ENCODE measurements at regions not wholly inside any gene's neighbourhood (a gene's known extent, or its start where the extent isn't known, plus 50 kb on each side); places are given as distances from the start of the nearest gene placed in this dataset.

GRCh38 chr18:66949419-66949818 is 345.5 kb upstream of the CDH19 start:
- no peak for TF ChIP-seq RELA (CRISPR knock-in tag; IDR thresholded peaks at IDR 0.05; ENCODE audit: borderline replicate concordance)
- no peak for TF ChIP-seq STAT6 (CRISPR knock-in tag; conservative IDR thresholded peaks at IDR 0.05; ENCODE audit: low read depth)
- TF ChIP-seq ZNF138 (CRISPR knock-in tag; conservative IDR thresholded peaks at IDR 0.05), result no peak
- TF ChIP-seq FOXJ3 (CRISPR knock-in tag; IDR thresholded peaks at IDR 0.05; ENCODE audit: borderline replicate concordance), result no peak
- no peak for TF ChIP-seq AFF4 (CRISPR knock-in tag; IDR thresholded peaks at IDR 0.05; ENCODE audit: borderline replicate concordance)
- ATAC-seq (no peak), DNase-seq (ENCODE audit: low spot score) (no peak)
- CTCF ChIA-PET, result no interaction called here
- no peak overlapping the region for H3K4me3 Mint-ChIP-seq
- no peaks in the 10 kb centered on the region for H3K4me1 Mint-ChIP-seq
- POLR2A ChIA-PET, result no interaction called here
- no peak overlapping the region for H3K27ac Mint-ChIP-seq
- peaks cover 32% of the 10 kb centered on the region for H3K9me3 Mint-ChIP-seq
- H3K36me3 Mint-ChIP-seq, result peaks cover 12% of the 10 kb centered on the region
- H3K27me3 Mint-ChIP-seq (ENCODE audit: low read depth), result no peaks in the 10 kb centered on the region

DNA sequence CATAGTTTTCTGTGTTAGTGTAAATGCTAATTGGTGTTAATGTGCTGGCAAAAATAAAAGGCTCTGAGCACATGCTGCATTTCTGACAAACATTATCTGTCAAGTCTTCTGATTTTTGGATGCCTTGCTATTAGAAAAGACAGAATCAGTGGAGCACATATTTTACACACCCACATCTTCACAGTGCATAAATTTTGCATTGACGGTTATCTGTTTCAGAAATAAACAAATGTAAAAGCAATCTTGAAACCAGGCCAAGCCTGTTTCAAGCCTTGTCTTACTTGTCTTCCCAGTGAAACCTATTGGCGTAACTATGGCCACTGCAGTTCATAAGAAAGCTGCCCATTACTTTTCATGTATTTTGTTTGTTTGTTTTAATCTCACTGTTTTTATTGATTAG is 333.7 kb upstream of the CDH19 start:
- no peak overlapping the region for H3K27ac Mint-ChIP-seq
- H3K36me3 Mint-ChIP-seq, result peaks cover 19% of the 10 kb centered on the region
- no peaks in the 10 kb centered on the region; the same call in 1 of the 2 replicates for H3K27me3 Mint-ChIP-seq (ENCODE audit: low read depth)
- no peak for ATAC-seq
- POLR2A ChIA-PET, result no interaction called here
- no peak overlapping the region for H3K4me3 Mint-ChIP-seq
- H3K4me1 Mint-ChIP-seq, result no peaks in the 10 kb centered on the region
- H3K9me3 Mint-ChIP-seq, result peaks cover 16% of the 10 kb centered on the region
- CTCF ChIA-PET, result no interaction called here
- no peak for DNase-seq (ENCODE audit: low spot score)
- TF ChIP-seq HMGXB4 (CRISPR knock-in tag; IDR thresholded peaks at IDR 0.05), result no peak
- TF ChIP-seq SMAD4 (CRISPR knock-in tag; IDR thresholded peaks at IDR 0.05), result no peak
- TF ChIP-seq CTCF (IDR thresholded peaks at IDR 0.05), result no peak
- TF ChIP-seq, protein P1, sequence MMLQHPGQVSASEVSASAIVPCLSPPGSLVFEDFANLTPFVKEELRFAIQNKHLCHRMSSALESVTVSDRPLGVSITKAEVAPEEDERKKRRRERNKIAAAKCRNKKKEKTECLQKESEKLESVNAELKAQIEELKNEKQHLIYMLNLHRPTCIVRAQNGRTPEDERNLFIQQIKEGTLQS (CRISPR knock-in tag; conservative IDR thresholded peaks at IDR 0.05), result no peak
- no peak for TF ChIP-seq ZNF425 (CRISPR knock-in tag; conservative IDR thresholded peaks at IDR 0.05)
- TF ChIP-seq OVOL2 (CRISPR knock-in tag; IDR thresholded peaks at IDR 0.05; ENCODE audit: borderline replicate concordance), result no peak
- TF ChIP-seq GABPB1 (CRISPR knock-in tag; IDR thresholded peaks at IDR 0.05), result no peak
